ENCODE measurements at regions not wholly inside any gene's neighbourhood (a gene's known extent, or its start where the extent isn't known, plus 50 kb on each side); places are given as distances from the start of the nearest gene placed in this dataset.

GRCh38 chr22:48078825-48079224 is 1316.4 kb downstream of the TBC1D22A start:
- TF ChIP-seq POLR2A (IDR thresholded peaks at IDR 0.05; ENCODE audit: low read depth, low read length) (no peak), TAF1 (IDR thresholded peaks at IDR 0.05; ENCODE audit: low read depth, low read length) (no peak), SPI1 (IDR thresholded peaks at IDR 0.05; ENCODE audit: low read depth, low read length) (no peak), POLR2AphosphoS5 (IDR thresholded peaks at IDR 0.05; ENCODE audit: low read depth, low read length) (no peak), POU2F2 (IDR thresholded peaks at IDR 0.05; ENCODE audit: low read depth, low read length) (no peak), PAX5 (IDR thresholded peaks at IDR 0.05; ENCODE audit: insufficient read depth, low read length, severe bottlenecking) (no peak)

All from GM12891 (cell line).